Small intestine (tissue), 7 donors: ENCODE measurements at regions not wholly inside any gene's neighbourhood (a gene's known extent, or its start where the extent isn't known, plus 50 kb on each side); places are given as distances from the start of the nearest gene placed in this dataset.
"Not testable (repeated sequence)": the region's sequence is repeated elsewhere in the genome, so short reads cannot be mapped to it uniquely, and the experiment has no call there.

Source experiments
- DNase-seq, 2 donors: peaks; one replicate each; pipeline versions ENCODE4 v3.0.0 to v3.0.0-alpha.2; 2013
- FAIRE-seq: peaks from 2 replicates; lab custom pipeline; 2012; peaks lifted over from hg19 to GRCh38; lab: Jason Lieb, UNC
- H3K27ac ChIP-seq, 3 donors: one replicate each; pipeline ENCODE4 v1.5.1; 2013; ENCODE audit warnings: low read length in 2 of 3, mild to moderate bottlenecking in 2 of 3, control low read depth in 1 of 3, inconsistent platforms in 1 of 3, low read depth in 1 of 3, moderate library complexity in 1 of 3
- H3K27me3 ChIP-seq, 3 donors: one replicate each; pipeline ENCODE4 v1.6.1; 2013; ENCODE audit warnings: low read length in 3 of 3, inconsistent platforms in 1 of 3; ENCODE audit not compliant: control insufficient read depth in 3 of 3, insufficient read depth in 3 of 3
- H3K36me3 ChIP-seq, 3 donors: one replicate each; pipeline ENCODE4 v1.6.1; 2013; ENCODE audit warnings: low read length in 3 of 3, inconsistent platforms in 1 of 3, low read depth in 1 of 3, mild to moderate bottlenecking in 1 of 3, moderate library complexity in 1 of 3; ENCODE audit not compliant: control insufficient read depth in 3 of 3, insufficient read depth in 2 of 3
- H3K4me1 ChIP-seq, 3 donors: one replicate each; pipeline ENCODE4 v1.6.1; 2013; ENCODE audit warnings: low read length in 2 of 3, inconsistent platforms in 1 of 3, low read depth in 1 of 3, mild to moderate bottlenecking in 1 of 3, moderate library complexity in 1 of 3; ENCODE audit not compliant: control insufficient read depth in 3 of 3, insufficient read depth in 2 of 3
- H3K4me3 ChIP-seq, 3 donors: one replicate each; pipeline ENCODE4 v1.5.1; 2013; ENCODE audit warnings: low read length in 3 of 3, control low read depth in 1 of 3, inconsistent platforms in 1 of 3, low read depth in 1 of 3, mild to moderate bottlenecking in 1 of 3, moderate library complexity in 1 of 3
- H3K9me3 ChIP-seq, 2 donors: one replicate each; pipeline ENCODE4 v1.6.1; 2013; ENCODE audit warnings: low read depth in 1 of 2, low read length in 1 of 2; ENCODE audit not compliant: control insufficient read depth in 2 of 2, insufficient read depth in 1 of 2
- WGBS, 3 donors: extraction: QIAGEN DNeasy Blood & Tissue Kit; methylation state at CpG; one replicate each; pipeline ENCODE4 v1.1.7; 2013; 5-methylcytosine and 5-hydroxymethylcytosine counted together
- donor health status: healthy with polysubstance abuse.
- donor health status: control.
- donor health status: control.
- donor health status: Bipolar disorder and iron deficiency.
- donor health status: healthy.

- FAIRE-seq (no peak), DNase-seq (no peak)
- 27 to 41% (median 27%) methylated on average over 2 of the region's 2 CpGs for WGBS, 3 donors
- H3K27me3 ChIP-seq: no peaks in the 10 kb centered on the region
- no peaks in the 10 kb centered on the region for H3K36me3 ChIP-seq
- no peaks in the 10 kb centered on the region for H3K9me3 ChIP-seq
- H3K4me3 ChIP-seq: no peak overlapping the region
- no peak overlapping the region for H3K27ac ChIP-seq
- H3K4me1 ChIP-seq: peaks cover 0 to 3% (median 3%) of the 10 kb centered on the region in 3 donors
Measured at GRCh38 chr4:110869114-110869513, 246.2 kb upstream of the PITX2 start.

GRCh38 chr4:110869862-110870572 lies 247.1 kb upstream of the PITX2 start:
- 16 to 47% (median 20%) methylated on average over 1 of the region's 1 CpG for WGBS, 3 donors
- H3K27me3 ChIP-seq: no peaks in the 10 kb centered on the region
- FAIRE-seq (no peak), DNase-seq (peak in 1 of 2 donors; percentile 23)
- H3K27ac ChIP-seq: no peak overlapping the region
- no peak overlapping the region for H3K4me3 ChIP-seq
- peaks cover 0 to 3% (median 3%) of the 10 kb centered on the region in 3 donors for H3K4me1 ChIP-seq
- no peaks in the 10 kb centered on the region for H3K9me3 ChIP-seq
- H3K36me3 ChIP-seq: no peaks in the 10 kb centered on the region

GRCh38 chr4:110876214-110876613 lies 253.3 kb upstream of the PITX2 start:
- WGBS, 3 donors: 84 to 95% (median 92%) methylated on average over 16 to 17 of the region's 18 CpGs
- H3K27ac ChIP-seq, FAIRE-seq, H3K4me3 ChIP-seq, H3K9me3 ChIP-seq, H3K27me3 ChIP-seq, H3K4me1 ChIP-seq, DNase-seq, H3K36me3 ChIP-seq: not testable (repeated sequence)

- FAIRE-seq (no peak), DNase-seq (no peak)
- H3K27me3 ChIP-seq: no peaks in the 10 kb centered on the region
- peaks cover 0 to 3% (median 0%) of the 10 kb centered on the region in 3 donors for H3K4me1 ChIP-seq
- no peaks in the 10 kb centered on the region for H3K36me3 ChIP-seq
- no peak overlapping the region for H3K27ac ChIP-seq
- WGBS, 3 donors: 77 to 89% (median 82%) methylated on average over 1 of the region's 1 CpG
- no peaks in the 10 kb centered on the region for H3K9me3 ChIP-seq
- no peak overlapping the region for H3K4me3 ChIP-seq
Measured at GRCh38 chr4:110876866-110877265, 254.0 kb upstream of the PITX2 start.

GRCh38 chr4:110877778-110878370 lies 255.0 kb upstream of the PITX2 start:
- no peaks in the 10 kb centered on the region for H3K27me3 ChIP-seq
- peaks cover 0 to 3% (median 0%) of the 10 kb centered on the region in 3 donors for H3K4me1 ChIP-seq
- H3K4me3 ChIP-seq: no peak overlapping the region
- H3K9me3 ChIP-seq: no peaks in the 10 kb centered on the region
- FAIRE-seq (no peak), DNase-seq (peak; percentile 12 to 54)
- no peaks in the 10 kb centered on the region for H3K36me3 ChIP-seq
- peak overlapping the region in 1 of 3 donors; percentile 34 for H3K27ac ChIP-seq
- 41 to 65% (median 49%) methylated on average over 2 of the region's 2 CpGs for WGBS, 3 donors

GRCh38 chr4:110878413-110878812 lies 255.5 kb upstream of the PITX2 start:
- FAIRE-seq (no peak), DNase-seq (no peak)
- Histone ChIP-seq H3K9me3 (no peaks in the 10 kb centered on the region), H3K27ac (peak overlapping the region in 1 of 3 donors; percentile 34), H3K4me3 (no peak overlapping the region), H3K4me1 (peaks cover 0 to 3% (median 0%) of the 10 kb centered on the region in 3 donors), H3K27me3 (no peaks in the 10 kb centered on the region), H3K36me3 (no peaks in the 10 kb centered on the region)
- WGBS, 3 donors: 56 to 73% (median 62%) methylated on average over 2 of the region's 2 CpGs

GRCh38 chr4:110878956-110879355 lies 256.1 kb upstream of the PITX2 start:
- H3K4me1 ChIP-seq: peaks cover 0 to 3% (median 0%) of the 10 kb centered on the region in 3 donors
- DNase-seq (peak in 1 of 2 donors; percentile 30), FAIRE-seq (no peak)
- no peak overlapping the region for H3K27ac ChIP-seq
- no peak overlapping the region for H3K4me3 ChIP-seq
- no peaks in the 10 kb centered on the region for H3K27me3 ChIP-seq
- 49 to 78% (median 60%) methylated on average over 3 of the region's 3 CpGs for WGBS, 3 donors
- no peaks in the 10 kb centered on the region for H3K9me3 ChIP-seq
- no peaks in the 10 kb centered on the region for H3K36me3 ChIP-seq

GRCh38 chr4:110886270-110886669 lies 263.4 kb upstream of the PITX2 start:
- Histone ChIP-seq H3K4me3 (no peak overlapping the region), H3K36me3 (no peaks in the 10 kb centered on the region), H3K9me3 (no peaks in the 10 kb centered on the region), H3K27ac (no peak overlapping the region), H3K27me3 (no peaks in the 10 kb centered on the region), H3K4me1 (no peaks in the 10 kb centered on the region)
- WGBS, 3 donors: 80 to 87% (median 84%) methylated on average over 6 of the region's 6 CpGs
- FAIRE-seq (no peak), DNase-seq (no peak)
